ENCODE measurements at regions not wholly inside any gene's neighbourhood (a gene's known extent, or its start where the extent isn't known, plus 50 kb on each side); places are given as distances from the start of the nearest gene placed in this dataset.

GRCh38 chr5:120217001-120217400, 247.1 kb upstream of the PRR16 start:
- TF ChIP-seq CTCF (conservative IDR thresholded peaks at IDR 0.05; ENCODE audit: low read depth, low read length) = no peak
- no peak for TF ChIP-seq EZH2 (IDR thresholded peaks at IDR 0.05; ENCODE audit: borderline replicate concordance, low read depth, low read length, poor library complexity, severe bottlenecking)
